Activated gamma-delta T cell (primary cell): ENCODE measurements at regions not wholly inside any gene's neighbourhood (a gene's known extent, or its start where the extent isn't known, plus 50 kb on each side); places are given as distances from the start of the nearest gene placed in this dataset.
"Not testable (repeated sequence)": the region's sequence is repeated elsewhere in the genome, so short reads cannot be mapped to it uniquely, and the experiment has no call there.

Source experiments
- DNase-seq: peaks from one replicate; lab custom pipeline; 2025; lab: John Stamatoyannopoulos, UW

- DNase-seq: no peak
Observed at GRCh38 chr13:89967701-89968100, 1379.8 kb upstream of the MIR17HG start.

- no peak for DNase-seq
Observed at GRCh38 chr13:89968470-89968869, 1379.0 kb upstream of the MIR17HG start.

- no peak for DNase-seq
Observed at GRCh38 chr13:89970353-89970709, 1377.2 kb upstream of the MIR17HG start.

- DNase-seq: no peak
Observed at GRCh38 chr13:89977203-89977602, 1370.3 kb upstream of the MIR17HG start.

GRCh38 chr13:89980896-89981295, 1366.6 kb upstream of the MIR17HG start:
- DNase-seq: no peak

- DNase-seq: no peak
Observed at GRCh38 chr13:89982407-89983095, 1364.9 kb upstream of the MIR17HG start.

- no peak for DNase-seq
Observed at GRCh38 chr13:89988206-89988605, 1359.3 kb upstream of the MIR17HG start.

GRCh38 chr13:90003566-90003965, 1343.9 kb upstream of the MIR17HG start:
- DNase-seq: no peak

- no peak for DNase-seq
Observed at GRCh38 chr13:90008707-90009149, 1338.8 kb upstream of the MIR17HG start.

- no peak for DNase-seq
Observed at GRCh38 chr13:90014038-90014437, 1333.4 kb upstream of the MIR17HG start.

- no peak for DNase-seq
Observed at GRCh38 chr13:90015565-90016507, 1331.7 kb upstream of the MIR17HG start.

GRCh38 chr13:90016688-90017087, 1330.8 kb upstream of the MIR17HG start:
- no peak for DNase-seq

- no peak for DNase-seq
Observed at GRCh38 chr13:90020536-90021070, 1326.9 kb upstream of the MIR17HG start.

- DNase-seq: no peak
Observed at GRCh38 chr13:90027409-90027808, 1320.1 kb upstream of the MIR17HG start.

- DNase-seq: no peak
Observed at GRCh38 chr13:90032313-90032712, 1315.2 kb upstream of the MIR17HG start.

- no peak for DNase-seq
Observed at GRCh38 chr13:90032841-90033493, 1314.5 kb upstream of the MIR17HG start.

GRCh38 chr13:90039516-90039915, 1308.0 kb upstream of the MIR17HG start:
- DNase-seq: no peak

- no peak for DNase-seq
Observed at GRCh38 chr13:90047600-90047999, 1299.9 kb upstream of the MIR17HG start.

- DNase-seq: no peak
Observed at GRCh38 chr13:90049989-90050671, 1297.4 kb upstream of the MIR17HG start.

- no peak for DNase-seq
Observed at GRCh38 chr13:90055121-90055520, 1292.4 kb upstream of the MIR17HG start.

- no peak for DNase-seq
Observed at GRCh38 chr13:90055760-90056159, 1291.7 kb upstream of the MIR17HG start.

- not testable (repeated sequence) for DNase-seq
Observed at GRCh38 chr13:90064226-90064625, 1283.3 kb upstream of the MIR17HG start.
